ENCODE measurements at regions not wholly inside any gene's neighbourhood (a gene's known extent, or its start where the extent isn't known, plus 50 kb on each side); places are given as distances from the start of the nearest gene placed in this dataset.

GRCh38 chrX:39945709-39946108 lies 152.0 kb downstream of the BCOR start:
- H3K36me3 ChIP-seq (ENCODE audit: control insufficient read depth in 4 of 4, insufficient read depth in 3 of 4, low read depth in 1 of 4, low read length in 3 of 4), result no peaks in the 10 kb centered on the region
- H3K9ac ChIP-seq (ENCODE audit: low read depth in 1 of 2, low read length in 2 of 2), result no peak overlapping the region
- H3K27me3 ChIP-seq (ENCODE audit: control insufficient read depth in 4 of 4, insufficient read depth in 4 of 4, low read length in 3 of 4), result no peaks in the 10 kb centered on the region
- TF ChIP-seq MAX (IDR thresholded peaks at IDR 0.05) (no peak), YY1 (IDR thresholded peaks at IDR 0.05) (no peak), HNF4G (IDR thresholded peaks at IDR 0.05) (no peak), SP1 (IDR thresholded peaks at IDR 0.05) (no peak), FOXA1 (IDR thresholded peaks at IDR 0.05) (no peak)
- TF ChIP-seq, protein P1, sequence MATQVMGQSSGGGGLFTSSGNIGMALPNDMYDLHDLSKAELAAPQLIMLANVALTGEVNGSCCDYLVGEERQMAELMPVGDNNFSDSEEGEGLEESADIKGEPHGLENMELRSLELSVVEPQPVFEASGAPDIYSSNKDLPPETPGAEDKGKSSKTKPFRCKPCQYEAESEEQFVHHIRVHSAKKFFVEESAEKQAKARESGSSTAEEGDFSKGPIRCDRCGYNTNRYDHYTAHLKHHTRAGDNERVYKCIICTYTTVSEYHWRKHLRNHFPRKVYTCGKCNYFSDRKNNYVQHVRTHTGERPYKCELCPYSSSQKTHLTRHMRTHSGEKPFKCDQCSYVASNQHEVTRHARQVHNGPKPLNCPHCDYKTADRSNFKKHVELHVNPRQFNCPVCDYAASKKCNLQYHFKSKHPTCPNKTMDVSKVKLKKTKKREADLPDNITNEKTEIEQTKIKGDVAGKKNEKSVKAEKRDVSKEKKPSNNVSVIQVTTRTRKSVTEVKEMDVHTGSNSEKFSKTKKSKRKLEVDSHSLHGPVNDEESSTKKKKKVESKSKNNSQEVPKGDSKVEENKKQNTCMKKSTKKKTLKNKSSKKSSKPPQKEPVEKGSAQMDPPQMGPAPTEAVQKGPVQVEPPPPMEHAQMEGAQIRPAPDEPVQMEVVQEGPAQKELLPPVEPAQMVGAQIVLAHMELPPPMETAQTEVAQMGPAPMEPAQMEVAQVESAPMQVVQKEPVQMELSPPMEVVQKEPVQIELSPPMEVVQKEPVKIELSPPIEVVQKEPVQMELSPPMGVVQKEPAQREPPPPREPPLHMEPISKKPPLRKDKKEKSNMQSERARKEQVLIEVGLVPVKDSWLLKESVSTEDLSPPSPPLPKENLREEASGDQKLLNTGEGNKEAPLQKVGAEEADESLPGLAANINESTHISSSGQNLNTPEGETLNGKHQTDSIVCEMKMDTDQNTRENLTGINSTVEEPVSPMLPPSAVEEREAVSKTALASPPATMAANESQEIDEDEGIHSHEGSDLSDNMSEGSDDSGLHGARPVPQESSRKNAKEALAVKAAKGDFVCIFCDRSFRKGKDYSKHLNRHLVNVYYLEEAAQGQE (IDR thresholded peaks at IDR 0.05), result no peak
- peaks cover 0 to 6% (median 3%) of the 10 kb centered on the region in 4 donors for H3K9me3 ChIP-seq (ENCODE audit: control insufficient read depth in 4 of 4, low read length in 3 of 4)
- H3K4me3 ChIP-seq (ENCODE audit: low read depth in 1 of 3, low read length in 3 of 3), result no peak overlapping the region
- DNase-seq (ENCODE audit: low spot score), result no peak
- no peaks in the 10 kb centered on the region for H3K4me1 ChIP-seq (ENCODE audit: control insufficient read depth in 4 of 4, insufficient read depth in 4 of 4, low read length in 3 of 4)
- H3K27ac ChIP-seq (ENCODE audit: low read depth in 1 of 2, low read length in 2 of 2), result no peak overlapping the region

GRCh38 chrX:39946822-39947221 lies 150.9 kb downstream of the BCOR start:
- no peak overlapping the region for H3K4me3 ChIP-seq (ENCODE audit: low read depth in 1 of 3, low read length in 3 of 3)
- WGBS, result 82% methylated on average over 4 of the region's 4 CpGs
- no peaks in the 10 kb centered on the region for H3K36me3 ChIP-seq (ENCODE audit: control insufficient read depth in 4 of 4, insufficient read depth in 3 of 4, low read depth in 1 of 4, low read length in 3 of 4)
- H3K9ac ChIP-seq (ENCODE audit: low read depth in 1 of 2, low read length in 2 of 2), result no peak overlapping the region
- TF ChIP-seq SP1 (IDR thresholded peaks at IDR 0.05) (no peak), HNF4A (conservative IDR thresholded peaks at IDR 0.05) (no peak), TAF1 (conservative IDR thresholded peaks at IDR 0.05) (no peak), ZBTB33 (IDR thresholded peaks at IDR 0.05) (no peak), EGR1 (IDR thresholded peaks at IDR 0.05; ENCODE audit: low read depth in 2 of 2) (no peak), CTCF (IDR thresholded peaks at IDR 0.05; ENCODE audit: low read depth, low read length, missing input control) (no peak), HNF4G (IDR thresholded peaks at IDR 0.05) (no peak), JUND (IDR thresholded peaks at IDR 0.05) (no peak), RXRA (IDR thresholded peaks at IDR 0.05) (no peak), ATF3 (IDR thresholded peaks at IDR 0.05) (no peak)
- TF ChIP-seq, protein P1 (IDR thresholded peaks at IDR 0.05), result no peak
- H3K27me3 ChIP-seq (ENCODE audit: control insufficient read depth in 4 of 4, insufficient read depth in 4 of 4, low read length in 3 of 4), result no peaks in the 10 kb centered on the region
- DNase-seq (ENCODE audit: low spot score), result no peak
- H3K27ac ChIP-seq (ENCODE audit: low read depth in 1 of 2, low read length in 2 of 2), result no peak overlapping the region
- peaks cover 0 to 6% (median 3%) of the 10 kb centered on the region in 4 donors for H3K9me3 ChIP-seq (ENCODE audit: control insufficient read depth in 4 of 4, low read length in 3 of 4)
- H3K4me1 ChIP-seq (ENCODE audit: control insufficient read depth in 4 of 4, insufficient read depth in 4 of 4, low read length in 3 of 4), result no peaks in the 10 kb centered on the region
